Hypothalamus (tissue), 51 donors: ENCODE measurements at regions not wholly inside any gene's neighbourhood (a gene's known extent, or its start where the extent isn't known, plus 50 kb on each side); places are given as distances from the start of the nearest gene placed in this dataset.

ENCODE experiments used
- DNase-seq, 51 donors: peaks; one replicate each; lab custom pipeline; 2025; lab: John Stamatoyannopoulos, UW

DNA sequence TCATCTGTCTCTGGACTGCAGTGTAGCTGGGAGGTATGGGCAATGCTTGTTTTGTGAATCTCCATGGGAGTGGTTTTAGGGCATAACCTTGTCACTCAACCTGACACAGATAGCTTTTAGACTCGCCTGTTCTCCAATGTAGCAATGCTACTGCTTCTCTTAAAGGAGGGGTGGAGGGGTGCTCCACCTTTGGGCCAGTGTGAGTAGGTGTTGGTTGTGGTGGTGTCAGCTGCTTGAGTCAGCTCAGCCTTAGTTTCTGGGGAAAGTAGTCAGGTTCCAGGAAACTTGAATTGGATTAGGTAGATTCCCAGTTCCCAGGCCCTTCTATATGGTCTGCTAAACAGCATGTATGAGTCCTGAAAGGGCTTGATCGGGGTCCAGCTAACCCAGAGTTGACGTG is 91.1 kb upstream of the PLPPR1 start:
- no peak for DNase-seq

DNA sequence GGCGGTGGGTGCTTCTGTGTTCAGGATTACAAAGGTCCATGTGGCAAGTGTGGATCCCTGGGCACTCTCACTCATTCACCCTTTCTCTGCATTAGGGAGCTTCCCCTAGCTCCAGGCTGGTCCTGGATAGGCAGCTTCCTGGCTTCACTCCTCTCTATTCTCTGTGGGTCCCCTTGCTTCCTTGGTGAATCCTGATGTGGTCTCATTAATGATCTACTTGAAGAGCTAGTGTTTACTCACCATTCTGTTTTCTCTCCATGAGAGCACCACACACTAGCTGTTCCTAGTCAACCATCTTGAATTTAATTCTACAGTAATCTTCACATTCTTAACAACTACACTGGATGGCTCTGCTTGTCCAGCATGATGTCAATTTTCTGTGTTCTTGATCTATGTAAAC is 90.0 kb upstream of the PLPPR1 start:
- DNase-seq = no peak

DNA sequence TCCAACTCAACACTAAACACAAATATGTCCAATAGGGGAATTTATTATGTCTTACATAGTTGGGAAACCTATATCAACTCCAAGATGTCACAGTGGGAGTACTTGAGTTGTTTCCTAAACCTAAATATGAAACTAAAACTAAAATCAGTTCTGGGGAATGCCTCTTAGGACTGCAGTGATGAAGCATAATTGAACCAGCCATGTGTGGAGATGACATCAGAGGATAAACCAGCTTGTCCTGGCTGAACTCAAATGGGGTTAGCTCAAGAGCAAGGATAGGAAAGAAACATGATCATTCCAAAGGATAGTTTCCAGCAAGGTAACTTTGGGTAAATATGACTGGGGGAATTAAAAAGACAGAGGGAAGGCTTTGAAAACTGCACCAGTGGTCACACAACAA is 88.9 kb upstream of the PLPPR1 start:
- no peak for DNase-seq

DNA sequence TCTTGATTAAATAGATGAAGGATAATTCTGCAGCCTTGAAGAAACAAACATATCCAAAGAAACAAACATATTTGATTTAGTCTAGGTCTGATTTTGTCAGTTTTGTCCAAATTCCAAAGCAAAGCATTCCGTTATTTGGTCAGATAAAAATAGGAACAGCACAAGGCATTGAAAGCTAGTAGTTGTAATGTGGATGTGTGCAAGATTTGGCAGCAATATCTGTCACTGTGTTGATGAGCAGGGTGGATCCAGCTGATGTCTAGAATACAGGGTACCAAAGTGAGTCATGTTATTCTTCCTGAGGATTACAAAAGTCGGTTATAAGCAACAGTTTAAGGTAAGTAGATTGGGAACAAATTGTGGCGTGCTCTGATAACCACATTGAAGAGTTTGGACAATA is 69.3 kb upstream of the PLPPR1 start:
- no peak for DNase-seq
